Retinal pigment epithelial cell (primary cell): ENCODE measurements at regions not wholly inside any gene's neighbourhood (a gene's known extent, or its start where the extent isn't known, plus 50 kb on each side); places are given as distances from the start of the nearest gene placed in this dataset.
A peak's percentile ranks its signal among the peaks of the same experiment; 100 is the strongest.
"Not testable (repeated sequence)": the region's sequence is repeated elsewhere in the genome, so short reads cannot be mapped to it uniquely, and the experiment has no call there.

ENCODE experiments used
- DNase-seq: peaks from one replicate; pipeline ENCODE4 v3.0.0-alpha.2; 2010; ENCODE audit warnings: low read depth
- H3K4me3 ChIP-seq: 2 replicates; pipeline ENCODE4 v1.5.1; 2011; ENCODE audit warnings: mild to moderate bottlenecking, low read length, control low read depth, moderate library complexity
- TF ChIP-seq, protein P1 (sequence below): conservative IDR thresholded peaks from 2 replicates; pipeline ENCODE4 v1.5.1; 2011; ENCODE audit warnings: low read depth, low read length, control low read depth, inconsistent platforms

DNA sequence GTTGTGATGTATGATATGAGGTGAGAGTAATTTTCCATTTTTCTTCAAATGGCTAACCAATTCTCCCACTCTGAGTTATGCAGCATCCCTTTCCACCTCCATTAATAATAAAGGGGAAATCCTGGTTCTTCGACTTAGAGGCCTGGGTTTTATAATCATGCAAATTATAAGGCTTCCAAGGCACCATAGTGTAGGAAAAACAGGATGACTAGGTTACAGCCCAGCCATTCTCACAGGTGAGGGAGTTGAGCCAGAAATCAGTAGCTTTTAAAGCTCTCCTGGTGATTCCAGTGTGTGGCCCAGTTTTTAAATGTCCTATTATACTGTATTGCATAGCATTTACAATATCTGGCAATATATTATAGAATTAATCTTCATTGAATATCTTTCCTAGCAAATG, 203.1 kb downstream of the ARHGEF9 start:
- no peak for DNase-seq
- TF ChIP-seq, protein P1, sequence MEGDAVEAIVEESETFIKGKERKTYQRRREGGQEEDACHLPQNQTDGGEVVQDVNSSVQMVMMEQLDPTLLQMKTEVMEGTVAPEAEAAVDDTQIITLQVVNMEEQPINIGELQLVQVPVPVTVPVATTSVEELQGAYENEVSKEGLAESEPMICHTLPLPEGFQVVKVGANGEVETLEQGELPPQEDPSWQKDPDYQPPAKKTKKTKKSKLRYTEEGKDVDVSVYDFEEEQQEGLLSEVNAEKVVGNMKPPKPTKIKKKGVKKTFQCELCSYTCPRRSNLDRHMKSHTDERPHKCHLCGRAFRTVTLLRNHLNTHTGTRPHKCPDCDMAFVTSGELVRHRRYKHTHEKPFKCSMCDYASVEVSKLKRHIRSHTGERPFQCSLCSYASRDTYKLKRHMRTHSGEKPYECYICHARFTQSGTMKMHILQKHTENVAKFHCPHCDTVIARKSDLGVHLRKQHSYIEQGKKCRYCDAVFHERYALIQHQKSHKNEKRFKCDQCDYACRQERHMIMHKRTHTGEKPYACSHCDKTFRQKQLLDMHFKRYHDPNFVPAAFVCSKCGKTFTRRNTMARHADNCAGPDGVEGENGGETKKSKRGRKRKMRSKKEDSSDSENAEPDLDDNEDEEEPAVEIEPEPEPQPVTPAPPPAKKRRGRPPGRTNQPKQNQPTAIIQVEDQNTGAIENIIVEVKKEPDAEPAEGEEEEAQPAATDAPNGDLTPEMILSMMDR = no peak

DNA sequence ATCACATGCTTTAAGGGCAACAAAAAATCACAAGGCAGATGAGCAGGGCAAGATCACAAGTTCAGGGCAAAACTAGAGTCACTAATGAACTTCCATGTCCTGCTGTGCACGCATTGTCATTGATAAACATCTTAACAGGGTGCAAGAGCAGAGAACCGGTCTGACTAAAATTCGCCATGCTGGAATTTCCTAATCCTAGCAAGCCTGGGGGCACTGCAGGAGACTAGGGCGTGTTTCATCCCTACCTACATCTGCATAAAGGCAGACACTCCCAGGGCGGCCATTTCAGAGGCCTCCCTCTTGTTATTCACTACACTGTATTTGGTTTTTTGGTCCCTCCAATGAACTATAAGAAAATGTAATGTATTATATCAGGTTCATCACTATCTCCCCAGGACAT, 203.6 kb downstream of the ARHGEF9 start:
- no peak for DNase-seq
- TF ChIP-seq, protein P1 = no peak
- H3K4me3 ChIP-seq = no peak overlapping the region

More for the DNA sequence above, 203.1 kb downstream of the ARHGEF9 start:
- H3K4me3 ChIP-seq = no peak overlapping the region

DNA sequence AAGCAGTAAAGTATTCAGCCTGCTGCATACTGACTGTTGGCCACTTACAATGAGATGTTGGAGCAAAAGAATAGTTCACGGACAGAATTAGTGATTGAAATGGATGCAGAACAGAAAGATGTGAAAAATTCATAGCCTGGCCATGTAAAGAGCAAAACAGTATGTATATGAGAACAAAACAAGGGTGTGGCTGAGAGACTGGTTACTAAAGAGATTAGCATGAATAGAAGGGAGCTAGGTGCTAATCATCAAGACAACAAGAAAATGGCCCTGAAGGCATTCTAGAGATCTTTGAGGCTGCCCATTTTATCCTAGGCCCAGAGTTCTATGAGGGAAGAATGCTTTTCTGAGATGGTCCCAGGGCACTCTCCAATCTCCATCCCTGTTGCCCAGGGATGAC, 208.5 kb downstream of the ARHGEF9 start:
- no peak for DNase-seq
- TF ChIP-seq, protein P1 = no peak
- H3K4me3 ChIP-seq = no peak overlapping the region

DNA sequence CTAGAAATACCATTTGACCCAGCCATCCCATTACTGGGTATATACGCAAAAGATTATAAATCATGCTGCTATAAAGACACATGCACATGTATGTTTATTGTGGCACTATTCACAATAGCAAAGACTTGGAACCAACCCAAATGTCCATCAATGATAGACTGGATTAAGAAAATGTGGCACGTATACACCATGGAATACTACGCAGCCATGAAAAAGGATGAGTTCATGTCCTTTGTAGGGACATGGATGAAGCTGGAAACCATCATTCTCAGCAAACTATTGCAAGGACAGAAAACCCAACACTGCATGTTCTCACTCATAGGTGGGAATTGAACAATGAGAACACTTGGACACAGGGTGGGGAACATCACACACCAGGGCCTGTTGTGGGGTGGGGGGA, 209.3 kb downstream of the ARHGEF9 start:
- H3K4me3 ChIP-seq, DNase-seq: not testable (repeated sequence)

DNA sequence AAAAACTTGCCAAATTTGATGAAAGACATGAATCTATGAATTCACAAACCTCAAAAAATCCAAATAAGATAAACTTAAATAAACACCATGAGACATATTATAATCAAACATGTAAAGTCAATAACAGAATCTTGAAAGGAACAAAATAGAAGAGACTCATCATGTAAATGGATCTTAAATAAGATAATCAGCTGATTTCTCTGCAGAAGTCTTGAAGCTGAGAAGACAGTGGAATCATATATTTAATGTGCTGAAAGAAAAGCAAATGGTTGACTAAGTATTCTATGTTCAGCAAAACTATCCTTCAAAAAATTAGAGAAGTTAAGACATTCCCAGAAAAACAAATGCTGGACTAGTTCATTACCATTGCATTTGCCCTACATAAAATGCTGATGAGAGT, 215.7 kb upstream of the SPIN4 start:
- no peak for DNase-seq
- TF ChIP-seq, protein P1 = no peak
- no peak overlapping the region for H3K4me3 ChIP-seq

DNA sequence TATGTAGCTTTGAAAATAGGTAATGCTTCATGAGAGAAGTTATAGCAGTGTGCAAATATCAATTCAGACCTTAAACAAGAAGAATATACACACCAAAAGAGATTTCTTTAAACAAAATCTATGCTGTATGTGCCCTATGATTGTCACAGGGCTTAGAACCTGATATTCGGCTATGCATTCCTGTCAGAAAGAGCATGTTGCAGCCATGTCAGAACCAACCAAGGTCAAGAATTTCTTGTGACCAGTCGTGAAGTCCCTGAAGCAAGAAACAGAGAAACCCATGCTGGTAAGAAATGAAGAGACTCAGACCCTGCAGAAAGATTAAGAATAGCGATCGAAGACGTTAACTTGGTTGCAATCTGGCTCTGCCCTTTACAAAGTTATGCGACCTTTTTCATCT, 210.3 kb upstream of the SPIN4 start:
- peak overlapping the region; percentile 82 for H3K4me3 ChIP-seq
- TF ChIP-seq, protein P1 = no peak
- DNase-seq = no peak

DNA sequence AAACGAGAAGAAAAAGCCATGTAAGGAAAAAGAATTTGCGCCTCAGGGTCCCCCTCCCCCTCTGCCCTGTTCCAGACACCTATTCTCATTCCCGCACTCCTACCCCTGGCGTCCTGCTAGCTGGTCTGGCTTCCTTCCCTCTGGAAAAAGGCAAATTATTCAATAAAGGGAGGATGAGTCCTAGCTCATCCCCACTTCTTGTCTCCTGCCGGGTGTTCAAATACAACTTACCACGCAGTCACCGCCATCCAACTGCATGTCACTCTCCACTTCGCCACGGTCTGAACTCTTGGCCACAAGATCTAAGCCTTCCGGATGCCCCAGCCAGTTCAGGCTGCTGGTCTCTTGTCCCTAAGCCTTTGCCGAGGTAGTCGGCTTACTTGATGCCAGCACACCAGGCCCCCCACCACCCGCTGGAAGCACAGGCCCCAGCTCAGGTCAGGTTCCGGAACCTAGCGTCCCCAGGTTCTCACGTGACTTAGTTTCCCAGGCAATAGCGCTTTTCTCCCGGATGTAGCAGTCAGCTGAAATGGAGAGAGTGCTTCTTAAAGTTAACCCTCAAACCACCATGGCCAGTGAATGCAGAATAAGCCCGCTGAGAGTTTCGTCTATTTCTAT, 209.6 kb upstream of the SPIN4 start:
- peak; percentile 47 for DNase-seq

More for the DNA sequence above, 209.6 kb upstream of the SPIN4 start:
- peak overlapping the region; percentile 82 for H3K4me3 ChIP-seq
- TF ChIP-seq, protein P1 = no peak
